GM12892 (cell line): ENCODE measurements at regions not wholly inside any gene's neighbourhood (a gene's known extent, or its start where the extent isn't known, plus 50 kb on each side); places are given as distances from the start of the nearest gene placed in this dataset.

ENCODE experiments used
- DNase-seq: peaks from one replicate; pipeline ENCODE4 v3.0.0; 2011; ENCODE audit not compliant: insufficient read length
- FAIRE-seq: peaks from 2 replicates; lab custom pipeline; 2011; peaks lifted over from hg19 to GRCh38; lab: Jason Lieb, UNC
- POLR2A ChIP-seq: IDR thresholded peaks from 2 replicates; pipeline ENCODE4 v1.6.1; 2011; ENCODE audit warnings: low read depth, low read length, control low read depth
- POLR2AphosphoS5 ChIP-seq: IDR thresholded peaks from 2 replicates; pipeline ENCODE4 v1.6.1; 2011; ENCODE audit warnings: low read depth, low read length, control low read depth
- TAF1 ChIP-seq: IDR thresholded peaks from 2 replicates; pipeline ENCODE4 v1.6.1; 2011; ENCODE audit warnings: low read depth, mild to moderate bottlenecking, control low read depth, low read length, borderline replicate concordance

- TF ChIP-seq POLR2AphosphoS5 (no peak), POLR2A (no peak)
- FAIRE-seq (no peak), DNase-seq (no peak)
Measured at GRCh38 chr7:22936246-22936645, 77.7 kb downstream of the HYCC1 start.

- DNase-seq (no peak), FAIRE-seq (no peak)
- TF ChIP-seq POLR2A (no peak), POLR2AphosphoS5 (no peak), TAF1 (no peak)
Measured at GRCh38 chr7:22935269-22935668, 78.7 kb downstream of the HYCC1 start.

- no peak for TF ChIP-seq TAF1
- no peak for FAIRE-seq
Measured at GRCh38 chr7:22934473-22935065, 79.4 kb downstream of the HYCC1 start.

GRCh38 chr7:22934023-22934422 is 79.9 kb downstream of the HYCC1 start:
- DNase-seq (no peak), FAIRE-seq (no peak)
- TF ChIP-seq TAF1 (no peak), POLR2A (no peak), POLR2AphosphoS5 (no peak)

More at GRCh38 chr7:22934473-22935065, 79.4 kb downstream of the HYCC1 start:
- DNase-seq: no peak

GRCh38 chr7:22932896-22933295 is 81.0 kb downstream of the HYCC1 start:
- no peak for TF ChIP-seq POLR2AphosphoS5
- FAIRE-seq (no peak), DNase-seq (no peak)

- DNase-seq (no peak), FAIRE-seq (no peak)
- TF ChIP-seq POLR2AphosphoS5 (no peak), POLR2A (no peak), TAF1 (no peak)
Measured at GRCh38 chr7:22931011-22931410, 82.9 kb downstream of the HYCC1 start.

GRCh38 chr7:22922307-22922706 is 91.6 kb downstream of the HYCC1 start:
- FAIRE-seq (no peak), DNase-seq (no peak)
- no peak for TF ChIP-seq TAF1
- TF ChIP-seq POLR2A: no peak
- TF ChIP-seq POLR2AphosphoS5: no peak

- TF ChIP-seq POLR2AphosphoS5: no peak
- TF ChIP-seq POLR2A: no peak
- TF ChIP-seq TAF1: no peak
- FAIRE-seq (no peak), DNase-seq (no peak)
Measured at GRCh38 chr7:22921386-22922086, 92.4 kb downstream of the HYCC1 start.

GRCh38 chr7:22920672-22921071 is 93.3 kb downstream of the HYCC1 start:
- FAIRE-seq: no peak
- TF ChIP-seq TAF1 (no peak), POLR2AphosphoS5 (no peak), POLR2A (no peak)
- DNase-seq: no peak

GRCh38 chr7:22913158-22913557 is 90.5 kb upstream of the TOMM7 start:
- DNase-seq (no peak), FAIRE-seq (no peak)

GRCh38 chr7:22911889-22912288 is 89.2 kb upstream of the TOMM7 start:
- no peak for FAIRE-seq
- DNase-seq: no peak
- TF ChIP-seq POLR2AphosphoS5 (no peak), POLR2A (no peak), TAF1 (no peak)

More at GRCh38 chr7:22913158-22913557, 90.5 kb upstream of the TOMM7 start:
- TF ChIP-seq POLR2AphosphoS5 (no peak), TAF1 (no peak), POLR2A (no peak)

- FAIRE-seq (no peak), DNase-seq (no peak)
- no peak for TF ChIP-seq POLR2A
- TF ChIP-seq POLR2AphosphoS5: no peak
- no peak for TF ChIP-seq TAF1
Measured at GRCh38 chr7:22909917-22910316, 87.3 kb upstream of the TOMM7 start.

GRCh38 chr7:22907805-22908204 is 85.2 kb upstream of the TOMM7 start:
- FAIRE-seq: no peak
- TF ChIP-seq POLR2A: no peak
- TF ChIP-seq POLR2AphosphoS5: no peak
- no peak for TF ChIP-seq TAF1
- DNase-seq: no peak
